Trophoblast cell (in vitro differentiated cells and primary cell): ENCODE measurements at regions not wholly inside any gene's neighbourhood (a gene's known extent, or its start where the extent isn't known, plus 50 kb on each side); places are given as distances from the start of the nearest gene placed in this dataset.

Experiments
- DNase-seq, 2 donors: peaks; one replicate each; pipeline ENCODE4 v3.0.0-alpha.2; 2016
- H2AFZ ChIP-seq: 2 replicates; pipeline ENCODE4 v1.6.1; 2013; ENCODE audit warnings: low read length, moderate library complexity, mild to moderate bottlenecking; ENCODE audit not compliant: insufficient read depth, poor library complexity
- H2AK5ac ChIP-seq: 2 replicates; pipeline ENCODE4 v1.6.1; 2013; ENCODE audit warnings: mild to moderate bottlenecking, low read length
- H2BK120ac ChIP-seq: 2 replicates; pipeline ENCODE4 v1.6.1; 2013; ENCODE audit warnings: low read length, mild to moderate bottlenecking, moderate library complexity; ENCODE audit not compliant: insufficient read depth, poor library complexity
- H2BK12ac ChIP-seq: 2 replicates; pipeline ENCODE4 v1.6.1; 2013; ENCODE audit warnings: mild to moderate bottlenecking, low read length, moderate library complexity
- H2BK5ac ChIP-seq: 2 replicates; pipeline ENCODE4 v1.6.1; 2013; ENCODE audit warnings: low read length, low read depth, moderate library complexity, mild to moderate bottlenecking; ENCODE audit not compliant: poor library complexity
- H3K14ac ChIP-seq: 2 replicates; pipeline ENCODE4 v1.6.1; 2013; ENCODE audit warnings: mild to moderate bottlenecking, low read length
- H3K18ac ChIP-seq: 2 replicates; pipeline ENCODE4 v1.6.1; 2013; ENCODE audit warnings: mild to moderate bottlenecking, low read length
- H3K23ac ChIP-seq: 2 replicates; pipeline ENCODE4 v1.6.1; 2013; ENCODE audit warnings: low read length
- H3K27ac ChIP-seq: 2 replicates; pipeline ENCODE4 v1.5.1; 2013; ENCODE audit warnings: low read depth, mild to moderate bottlenecking, inconsistent platforms, low read length, moderate library complexity
- H3K27me3 ChIP-seq: 2 replicates; pipeline ENCODE4 v1.6.1; 2013; ENCODE audit warnings: inconsistent platforms, mild to moderate bottlenecking, low read length, moderate library complexity; ENCODE audit not compliant: insufficient read depth
- H3K36me3 ChIP-seq, 2 experiments: 1 replicate in 1 of 2; 2 replicates in 1 of 2; pipeline ENCODE4 v1.6.1; 2013; ENCODE audit warnings: low read length in 2 of 2, mild to moderate bottlenecking in 2 of 2, moderate library complexity in 1 of 2; ENCODE audit not compliant: insufficient read depth in 2 of 2, control insufficient read depth in 1 of 2
- H3K4ac ChIP-seq: 2 replicates; pipeline ENCODE4 v1.6.1; 2013; ENCODE audit warnings: low read depth, mild to moderate bottlenecking, low read length, moderate library complexity
- H3K4me1 ChIP-seq, 2 experiments: 1 replicate in 1 of 2; 2 replicates in 1 of 2; pipeline ENCODE4 v1.6.1; 2013; ENCODE audit warnings: low read length in 2 of 2, mild to moderate bottlenecking in 2 of 2, moderate library complexity in 1 of 2; ENCODE audit not compliant: insufficient read depth in 2 of 2, control insufficient read depth in 1 of 2
- H3K4me2 ChIP-seq: 2 replicates; pipeline ENCODE4 v1.6.1; 2013; ENCODE audit warnings: inconsistent platforms, mild to moderate bottlenecking, low read length, moderate library complexity
- H3K4me3 ChIP-seq: 2 replicates; pipeline ENCODE4 v1.5.1; 2013; ENCODE audit warnings: mild to moderate bottlenecking, low read depth, low read length, inconsistent platforms
- H3K79me1 ChIP-seq: one replicate; pipeline ENCODE4 v1.6.1; 2013; ENCODE audit warnings: low read length
- H3K79me2 ChIP-seq: 2 replicates; pipeline ENCODE4 v1.6.1; 2013; ENCODE audit warnings: low read length, mild to moderate bottlenecking; ENCODE audit not compliant: control insufficient read depth, insufficient read depth, poor library complexity
- H3K9ac ChIP-seq: 2 replicates; pipeline ENCODE4 v1.6.1; 2013; ENCODE audit warnings: mild to moderate bottlenecking, low read length
- H3K9me3 ChIP-seq: 2 replicates; pipeline ENCODE4 v1.6.1; 2013; ENCODE audit warnings: low read depth, mild to moderate bottlenecking, control low read depth, inconsistent platforms, low read length; ENCODE audit not compliant: insufficient read depth
- H4K12ac ChIP-seq: 2 replicates; pipeline ENCODE4 v1.6.1; 2013; ENCODE audit warnings: low read depth, mild to moderate bottlenecking, low read length, moderate library complexity
- H4K8ac ChIP-seq: 2 replicates; pipeline ENCODE4 v1.6.1; 2013; ENCODE audit warnings: low read depth, mild to moderate bottlenecking, low read length, moderate library complexity
- H4K91ac ChIP-seq: one replicate; pipeline ENCODE4 v1.6.1; 2013; ENCODE audit warnings: low read depth, mild to moderate bottlenecking, low read length, moderate library complexity
- WGBS: extraction: QIAGEN DNeasy Blood & Tissue Kit; methylation state at CpG from one replicate; pipeline ENCODE4 v1.1.7; 2013; ENCODE audit warnings: missing lambda C conversion rate; ENCODE audit not compliant: insufficient read length, insufficient coverage; ENCODE audit errors: extremely low coverage; 5-methylcytosine and 5-hydroxymethylcytosine counted together

- Histone ChIP-seq H4K12ac (no peak overlapping the region), H2BK12ac (no peak overlapping the region), H3K4me2 (no peak overlapping the region), H3K9ac (no peak overlapping the region), H4K8ac (no peak overlapping the region), H2AK5ac (no peak overlapping the region), H3K79me1 (no peaks in the 10 kb centered on the region), H3K18ac (no peak overlapping the region), H3K4me3 (no peak overlapping the region), H4K91ac (no peak overlapping the region), H3K79me2 (no peaks in the 10 kb centered on the region), H3K36me3 (no peaks in the 10 kb centered on the region), H3K27me3 (no peaks in the 10 kb centered on the region), H3K4me1 (no peaks in the 10 kb centered on the region), H2AFZ (no peak overlapping the region), H2BK120ac (no peak overlapping the region), H2BK5ac (no peak overlapping the region), H3K14ac (no peak overlapping the region), H3K9me3 (peaks cover 4% of the 10 kb centered on the region), H3K4ac (no peak overlapping the region), H3K27ac (no peak overlapping the region), H3K23ac (no peak overlapping the region)
- no CpG with 5 or more reads among the region's 5 CpGs for WGBS
- no peak for DNase-seq
Observed at GRCh38 chr11:130709531-130709930, 206.7 kb downstream of the SNX19 start.

- Histone ChIP-seq H2AFZ (no peak overlapping the region), H3K4ac (no peak overlapping the region), H3K23ac (no peak overlapping the region), H4K12ac (no peak overlapping the region), H3K4me1 (no peaks in the 10 kb centered on the region), H3K9me3 (peaks cover 4% of the 10 kb centered on the region), H2BK120ac (no peak overlapping the region), H3K27ac (no peak overlapping the region), H3K79me1 (no peaks in the 10 kb centered on the region), H2BK5ac (no peak overlapping the region), H3K18ac (no peak overlapping the region), H2BK12ac (no peak overlapping the region), H3K14ac (no peak overlapping the region), H3K27me3 (no peaks in the 10 kb centered on the region), H4K8ac (no peak overlapping the region), H2AK5ac (no peak overlapping the region), H3K79me2 (no peaks in the 10 kb centered on the region), H3K36me3 (no peaks in the 10 kb centered on the region), H3K9ac (no peak overlapping the region), H3K4me3 (no peak overlapping the region), H4K91ac (no peak overlapping the region), H3K4me2 (no peak overlapping the region)
- no peak for DNase-seq
- WGBS, result no CpG with 5 or more reads among the region's 5 CpGs
Observed at GRCh38 chr11:130710021-130710420, 206.3 kb downstream of the SNX19 start.

DNA sequence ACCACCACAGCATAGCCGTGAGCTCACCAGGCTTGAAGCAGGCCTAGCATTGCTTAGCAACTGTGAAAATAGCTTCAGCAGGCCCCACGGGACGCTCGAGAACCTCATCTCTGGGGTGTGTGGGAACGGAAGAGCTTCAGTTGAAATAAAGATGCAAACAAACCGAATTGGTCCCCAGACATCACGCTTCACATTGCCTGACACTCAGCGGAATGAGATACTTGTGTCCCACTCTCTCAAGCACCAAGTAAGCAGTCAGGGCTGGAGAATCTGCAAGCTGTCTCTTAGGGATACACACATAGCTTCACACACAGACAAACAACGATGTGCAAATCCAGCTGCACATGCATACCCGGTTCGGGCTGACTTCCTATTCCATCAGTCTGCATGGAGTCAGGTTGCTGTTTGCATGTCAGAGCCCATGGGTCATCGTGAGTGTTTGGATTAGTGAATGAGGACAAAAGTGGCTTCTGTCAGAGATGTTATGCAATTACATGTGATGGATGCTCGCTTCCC, 205.7 kb downstream of the SNX19 start:
- H3K79me1 ChIP-seq, result no peaks in the 10 kb centered on the region
- no peak for DNase-seq
- H3K4me2 ChIP-seq, result no peak overlapping the region
- H3K36me3 ChIP-seq, result no peaks in the 10 kb centered on the region
- H2BK5ac ChIP-seq, result no peak overlapping the region
- H2BK12ac ChIP-seq, result no peak overlapping the region
- H3K79me2 ChIP-seq, result no peaks in the 10 kb centered on the region
- no peak overlapping the region for H3K27ac ChIP-seq
- no peak overlapping the region for H3K18ac ChIP-seq
- H2AFZ ChIP-seq, result no peak overlapping the region
- no peaks in the 10 kb centered on the region for H3K4me1 ChIP-seq
- H4K12ac ChIP-seq, result no peak overlapping the region
- no peak overlapping the region for H3K23ac ChIP-seq
- no peak overlapping the region for H3K4me3 ChIP-seq
- no CpG with 5 or more reads among the region's 13 CpGs for WGBS
- H3K9me3 ChIP-seq, result peaks cover 4% of the 10 kb centered on the region
- H2AK5ac ChIP-seq, result no peak overlapping the region
- H2BK120ac ChIP-seq, result no peak overlapping the region
- no peak overlapping the region for H3K4ac ChIP-seq
- H4K8ac ChIP-seq, result no peak overlapping the region
- no peak overlapping the region for H3K14ac ChIP-seq
- no peak overlapping the region for H4K91ac ChIP-seq
- H3K27me3 ChIP-seq, result no peaks in the 10 kb centered on the region
- no peak overlapping the region for H3K9ac ChIP-seq

GRCh38 chr11:130711193-130711592, 205.1 kb downstream of the SNX19 start:
- Histone ChIP-seq H4K12ac (no peak overlapping the region), H3K79me2 (no peaks in the 10 kb centered on the region), H3K23ac (no peak overlapping the region), H2BK120ac (no peak overlapping the region), H3K4ac (no peak overlapping the region), H4K91ac (no peak overlapping the region), H3K9me3 (peaks cover 4% of the 10 kb centered on the region), H4K8ac (no peak overlapping the region), H3K27ac (no peak overlapping the region), H3K79me1 (no peaks in the 10 kb centered on the region), H3K4me1 (no peaks in the 10 kb centered on the region), H3K36me3 (no peaks in the 10 kb centered on the region), H3K4me2 (no peak overlapping the region), H2BK5ac (no peak overlapping the region), H3K27me3 (no peaks in the 10 kb centered on the region), H3K18ac (no peak overlapping the region), H2AK5ac (no peak overlapping the region), H2AFZ (no peak overlapping the region), H2BK12ac (no peak overlapping the region), H3K14ac (no peak overlapping the region), H3K9ac (no peak overlapping the region), H3K4me3 (no peak overlapping the region)
- no CpG with 5 or more reads among the region's 6 CpGs for WGBS
- DNase-seq, result no peak
